Astrocyte (in vitro differentiated cells and primary cell): ENCODE measurements at regions not wholly inside any gene's neighbourhood (a gene's known extent, or its start where the extent isn't known, plus 50 kb on each side); places are given as distances from the start of the nearest gene placed in this dataset.

Experiments
- DNase-seq: peaks from one replicate; pipeline ENCODE4 v3.0.0-alpha.2; 2010; ENCODE audit warnings: low read depth
- FAIRE-seq: peaks from 2 replicates; lab custom pipeline; 2011; peaks lifted over from hg19 to GRCh38; lab: Jason Lieb, UNC
- H2AFZ ChIP-seq: 2 replicates; pipeline ENCODE4 v1.6.0; 2012; ENCODE audit warnings: low read depth, low read length, inconsistent platforms
- H3K27ac ChIP-seq: 2 replicates; pipeline ENCODE4 v1.5.1; 2011; ENCODE audit warnings: low read depth, low read length, inconsistent platforms
- H3K27me3 ChIP-seq: 2 replicates; pipeline ENCODE4 v1.6.0; 2011; ENCODE audit warnings: low read length, inconsistent platforms; ENCODE audit not compliant: insufficient read depth
- H3K36me3 ChIP-seq: 2 replicates; pipeline ENCODE4 v1.5.1; 2011; ENCODE audit warnings: low read length, inconsistent platforms; ENCODE audit not compliant: insufficient read depth
- H3K4me1 ChIP-seq: 2 replicates; pipeline ENCODE4 v1.5.1; 2011; ENCODE audit warnings: low read length, inconsistent platforms; ENCODE audit not compliant: insufficient read depth
- H3K4me2 ChIP-seq: 2 replicates; pipeline ENCODE4 v1.6.0; 2012; ENCODE audit warnings: low read length, inconsistent platforms
- H3K4me3 ChIP-seq: 2 replicates; pipeline ENCODE4 v1.5.1; 2011; ENCODE audit warnings: low read depth, mild to moderate bottlenecking, low read length, inconsistent platforms; ENCODE audit not compliant: insufficient read depth
- H3K79me2 ChIP-seq: 2 replicates; pipeline ENCODE4 v1.6.0; 2012; ENCODE audit warnings: mild to moderate bottlenecking, low read length, inconsistent platforms; ENCODE audit not compliant: insufficient read depth
- H3K9ac ChIP-seq: 2 replicates; pipeline ENCODE4 v1.6.0; 2012; ENCODE audit warnings: mild to moderate bottlenecking, low read length, inconsistent platforms
- H3K9me3 ChIP-seq: 2 replicates; pipeline ENCODE4 v1.5.1; 2012; ENCODE audit warnings: low read depth, mild to moderate bottlenecking, low read length, inconsistent platforms; ENCODE audit not compliant: insufficient read depth
- H4K20me1 ChIP-seq: 2 replicates; pipeline ENCODE4 v1.6.0; 2012; ENCODE audit warnings: low read length, inconsistent platforms; ENCODE audit not compliant: insufficient read depth
- H3K27ac Mint-ChIP-seq: one replicate; pipeline ENCODE4 v1.8.0; 2021; ENCODE audit warnings: mild to moderate bottlenecking, mixed read lengths; ENCODE audit not compliant: unreplicated experiment
- H3K27me3 Mint-ChIP-seq: one replicate; pipeline ENCODE4 v1.8.0; 2021; ENCODE audit warnings: low read depth, mixed read lengths; ENCODE audit not compliant: unreplicated experiment
- H3K36me3 Mint-ChIP-seq: one replicate; pipeline ENCODE4 v1.8.0; 2021; ENCODE audit warnings: low read depth, mixed read lengths; ENCODE audit not compliant: unreplicated experiment
- H3K4me1 Mint-ChIP-seq: one replicate; pipeline ENCODE4 v1.8.0; 2021; ENCODE audit warnings: low read depth, mixed read lengths; ENCODE audit not compliant: unreplicated experiment
- H3K4me3 Mint-ChIP-seq: one replicate; pipeline ENCODE4 v1.8.0; 2021; ENCODE audit warnings: mild to moderate bottlenecking, moderate library complexity, mixed read lengths; ENCODE audit not compliant: unreplicated experiment
- H3K9me3 Mint-ChIP-seq: one replicate; pipeline ENCODE4 v1.8.0; 2021; ENCODE audit warnings: mild to moderate bottlenecking, mixed read lengths; ENCODE audit not compliant: unreplicated experiment
- CTCF ChIP-seq: IDR thresholded peaks from 2 replicates; pipeline ENCODE4 v1.5.1; 2011; ENCODE audit warnings: low read depth, mild to moderate bottlenecking, inconsistent platforms, low read length, moderate library complexity; ENCODE audit not compliant: insufficient read depth
- EZH2 ChIP-seq: IDR thresholded peaks from 2 replicates; pipeline ENCODE4 v1.6.1; 2012; ENCODE audit warnings: mild to moderate bottlenecking, low read length, inconsistent platforms; ENCODE audit not compliant: insufficient read depth

GRCh38 chr2:59538398-59538911 is 1015.0 kb downstream of the BCL11A start:
- no peak overlapping the region for H3K4me3 ChIP-seq
- no peak overlapping the region for H3K9ac ChIP-seq
- Mint-ChIP-seq H3K36me3 (no peaks in the 10 kb centered on the region), H3K4me1 (no peaks in the 10 kb centered on the region), H3K27me3 (no peaks in the 10 kb centered on the region), H3K4me3 (no peak overlapping the region), H3K9me3 (no peaks in the 10 kb centered on the region), H3K27ac (no peak overlapping the region)
- FAIRE-seq (no peak), DNase-seq (no peak)
- H4K20me1 ChIP-seq: no peaks in the 10 kb centered on the region
- no peaks in the 10 kb centered on the region for H3K4me1 ChIP-seq
- H3K27me3 ChIP-seq: no peaks in the 10 kb centered on the region
- no peaks in the 10 kb centered on the region for H3K79me2 ChIP-seq
- no peaks in the 10 kb centered on the region for H3K9me3 ChIP-seq
- no peak overlapping the region for H3K4me2 ChIP-seq
- no peaks in the 10 kb centered on the region for H3K36me3 ChIP-seq
- no peak overlapping the region for H3K27ac ChIP-seq
- no peak overlapping the region for H2AFZ ChIP-seq
- TF ChIP-seq CTCF (no peak), EZH2 (no peak)

GRCh38 chr2:59532808-59533207 is 1020.6 kb downstream of the BCL11A start:
- Mint-ChIP-seq H3K27ac (no peak overlapping the region), H3K4me1 (no peaks in the 10 kb centered on the region), H3K9me3 (no peaks in the 10 kb centered on the region), H3K4me3 (no peak overlapping the region), H3K36me3 (no peaks in the 10 kb centered on the region), H3K27me3 (no peaks in the 10 kb centered on the region)
- Histone ChIP-seq H2AFZ (no peak overlapping the region), H3K4me3 (no peak overlapping the region), H4K20me1 (no peaks in the 10 kb centered on the region), H3K4me1 (no peaks in the 10 kb centered on the region), H3K79me2 (no peaks in the 10 kb centered on the region), H3K4me2 (no peak overlapping the region), H3K27me3 (no peaks in the 10 kb centered on the region), H3K27ac (no peak overlapping the region), H3K36me3 (no peaks in the 10 kb centered on the region), H3K9ac (no peak overlapping the region), H3K9me3 (no peaks in the 10 kb centered on the region)
- FAIRE-seq: no peak
- TF ChIP-seq CTCF (no peak), EZH2 (no peak)
- no peak for DNase-seq

GRCh38 chr2:59530258-59530657 is 1023.2 kb downstream of the BCL11A start:
- H3K4me3 Mint-ChIP-seq: no peak overlapping the region
- H3K9ac ChIP-seq: no peak overlapping the region
- H3K27me3 Mint-ChIP-seq: no peaks in the 10 kb centered on the region
- no peaks in the 10 kb centered on the region for H3K36me3 ChIP-seq
- no peaks in the 10 kb centered on the region for H3K4me1 ChIP-seq
- no peak overlapping the region for H3K4me3 ChIP-seq
- no peak overlapping the region for H3K4me2 ChIP-seq
- H3K9me3 Mint-ChIP-seq: peaks cover 2% of the 10 kb centered on the region
- peaks cover 7% of the 10 kb centered on the region for H3K9me3 ChIP-seq
- no peak for DNase-seq
- H3K27me3 ChIP-seq: no peaks in the 10 kb centered on the region
- no peak overlapping the region for H2AFZ ChIP-seq
- no peaks in the 10 kb centered on the region for H4K20me1 ChIP-seq
- no peak overlapping the region for H3K27ac Mint-ChIP-seq
- TF ChIP-seq EZH2 (no peak), CTCF (no peak)
- H3K36me3 Mint-ChIP-seq: no peaks in the 10 kb centered on the region
- no peak for FAIRE-seq
- H3K27ac ChIP-seq: no peak overlapping the region
- no peaks in the 10 kb centered on the region for H3K4me1 Mint-ChIP-seq
- H3K79me2 ChIP-seq: no peaks in the 10 kb centered on the region
